Right atrium auricular region (tissue), 2 donors: ENCODE measurements at regions not wholly inside any gene's neighbourhood (a gene's known extent, or its start where the extent isn't known, plus 50 kb on each side); places are given as distances from the start of the nearest gene placed in this dataset.

ENCODE experiments used
- DNase-seq: peaks from one replicate; pipeline ENCODE4 v3.0.0-alpha.2; 2019; ENCODE audit warnings: low spot score
- H3K27ac ChIP-seq, 2 donors: fragments of 200-600 bp; sonication (generic); 1 replicate in 1 of 2; 2 replicates in 1 of 2; pipeline ENCODE4 v1.5.1; 2016 to 2019
- H3K27me3 ChIP-seq, 2 donors: fragments of 200-600 bp; sonication (generic); one replicate each; pipeline versions ENCODE4 v1.5.1 to v1.6.0; 2017 to 2019
- H3K36me3 ChIP-seq: fragments of 200-600 bp; sonication (generic); one replicate; pipeline ENCODE4 v1.5.1; 2016
- H3K4me1 ChIP-seq, 2 donors: fragments of 200-600 bp; sonication (generic); one replicate each; pipeline versions ENCODE4 v1.5.1 to v1.6.0; 2017 to 2019
- H3K4me3 ChIP-seq, 2 donors: fragments of 200-600 bp; sonication (generic); 1 replicate in 1 of 2; 2 replicates in 1 of 2; pipeline ENCODE4 v1.5.1; 2017 to 2019; ENCODE audit warnings: mild to moderate bottlenecking in 1 of 2, moderate library complexity in 1 of 2
- H3K9me3 ChIP-seq, 2 donors: fragments of 200-600 bp; sonication (generic); one replicate each; pipeline ENCODE4 v1.5.1; 2019
- CTCF ChIP-seq, 2 donors: fragments of 200-600 bp; sonication (generic); IDR thresholded peaks; one replicate each; pipeline ENCODE4 v1.5.1; 2019; ENCODE audit warnings: antibody characterized with exemption in 2 of 2

- Histone ChIP-seq H3K9me3 (peaks cover 0 to 3% of the 10 kb centered on the region in 2 donors), H3K4me3 (no peak overlapping the region), H3K36me3 (no peaks in the 10 kb centered on the region), H3K4me1 (no peaks in the 10 kb centered on the region), H3K27ac (no peak overlapping the region), H3K27me3 (no peaks in the 10 kb centered on the region)
- DNase-seq: no peak
- no peak for TF ChIP-seq CTCF (IDR thresholded peaks at IDR 0.05)
Measured at GRCh38 chr1:95954585-95954984, 720.6 kb downstream of the RWDD3 start.

- no peak overlapping the region for H3K27ac ChIP-seq
- no peaks in the 10 kb centered on the region for H3K4me1 ChIP-seq
- peaks cover 0 to 3% of the 10 kb centered on the region in 2 donors for H3K9me3 ChIP-seq
- no peaks in the 10 kb centered on the region for H3K36me3 ChIP-seq
- no peak for TF ChIP-seq CTCF (IDR thresholded peaks at IDR 0.05)
- DNase-seq: no peak
- H3K4me3 ChIP-seq: no peak overlapping the region
- no peaks in the 10 kb centered on the region for H3K27me3 ChIP-seq
Measured at GRCh38 chr1:95956215-95956614, 722.2 kb downstream of the RWDD3 start.

GRCh38 chr1:95957748-95958147 lies 723.7 kb downstream of the RWDD3 start:
- no peak for TF ChIP-seq CTCF (IDR thresholded peaks at IDR 0.05)
- Histone ChIP-seq H3K9me3 (peaks cover 0 to 3% of the 10 kb centered on the region in 2 donors), H3K4me3 (no peak overlapping the region), H3K36me3 (no peaks in the 10 kb centered on the region), H3K4me1 (no peaks in the 10 kb centered on the region), H3K27ac (no peak overlapping the region), H3K27me3 (no peaks in the 10 kb centered on the region)
- no peak for DNase-seq

- H3K4me3 ChIP-seq: no peak overlapping the region
- DNase-seq: no peak
- no peaks in the 10 kb centered on the region for H3K27me3 ChIP-seq
- no peaks in the 10 kb centered on the region for H3K36me3 ChIP-seq
- peaks cover 0 to 7% of the 10 kb centered on the region in 2 donors for H3K9me3 ChIP-seq
- no peak overlapping the region for H3K27ac ChIP-seq
- no peak for TF ChIP-seq CTCF (IDR thresholded peaks at IDR 0.05)
- H3K4me1 ChIP-seq: no peaks in the 10 kb centered on the region
Measured at GRCh38 chr1:95966866-95967265, 732.9 kb downstream of the RWDD3 start.

- TF ChIP-seq CTCF (IDR thresholded peaks at IDR 0.05): no peak
- Histone ChIP-seq H3K27ac (no peak overlapping the region), H3K9me3 (no peaks in the 10 kb centered on the region), H3K4me1 (no peaks in the 10 kb centered on the region), H3K4me3 (no peak overlapping the region), H3K27me3 (no peaks in the 10 kb centered on the region), H3K36me3 (no peaks in the 10 kb centered on the region)
- no peak for DNase-seq
Measured at GRCh38 chr1:95974586-95974985, 740.6 kb downstream of the RWDD3 start.

- H3K27ac ChIP-seq: no peak overlapping the region
- no peak overlapping the region for H3K4me3 ChIP-seq
- H3K36me3 ChIP-seq: no peaks in the 10 kb centered on the region
- DNase-seq: no peak
- no peak for TF ChIP-seq CTCF (IDR thresholded peaks at IDR 0.05)
- no peaks in the 10 kb centered on the region for H3K9me3 ChIP-seq
- no peaks in the 10 kb centered on the region for H3K27me3 ChIP-seq
- no peaks in the 10 kb centered on the region for H3K4me1 ChIP-seq
Measured at GRCh38 chr1:95982711-95983110, 738.9 kb upstream of the PTBP2 start.
